ENCODE measurements at regions not wholly inside any gene's neighbourhood (a gene's known extent, or its start where the extent isn't known, plus 50 kb on each side); places are given as distances from the start of the nearest gene placed in this dataset.
A peak's percentile ranks its signal among the peaks of the same experiment; 100 is the strongest.

GRCh38 chr10:90167174-90168064 lies 466.0 kb downstream of the KIF20B start:
- no peak for TF ChIP-seq CTCF (IDR thresholded peaks at IDR 0.05; ENCODE audit: insufficient read depth, low read depth, low read length)
- no peak for TF ChIP-seq EZH2 (IDR thresholded peaks at IDR 0.05; ENCODE audit: insufficient read depth, low read length)
- Histone ChIP-seq H3K9me3 (ENCODE audit: insufficient read depth, low read depth, low read length) (no peaks in the 10 kb centered on the region), H3K4me1 (ENCODE audit: insufficient read depth, low read length) (no peaks in the 10 kb centered on the region), H3K36me3 (ENCODE audit: insufficient read depth, low read length) (no peaks in the 10 kb centered on the region), H4K20me1 (ENCODE audit: insufficient read depth, low read length) (no peaks in the 10 kb centered on the region), H3K27ac (ENCODE audit: low read depth, low read length) (no peak overlapping the region), H3K4me2 (ENCODE audit: low read length) (no peak overlapping the region), H3K27me3 (ENCODE audit: insufficient read depth, low read length) (no peaks in the 10 kb centered on the region), H2AFZ (ENCODE audit: low read depth, low read length) (no peak overlapping the region), H3K4me3 (ENCODE audit: insufficient read depth, low read depth, low read length) (no peak overlapping the region), H3K79me2 (ENCODE audit: insufficient read depth, low read length) (no peaks in the 10 kb centered on the region), H3K9ac (ENCODE audit: low read length) (no peak overlapping the region)
- DNase-seq (ENCODE audit: low read depth): peak; percentile 69
- H3K27me3 Mint-ChIP-seq (ENCODE audit: low read depth, unreplicated experiment): no peaks in the 10 kb centered on the region
- H3K4me3 Mint-ChIP-seq (ENCODE audit: unreplicated experiment): no peak overlapping the region
- peaks cover 6% of the 10 kb centered on the region for H3K9me3 Mint-ChIP-seq (ENCODE audit: unreplicated experiment)
- H3K4me1 Mint-ChIP-seq (ENCODE audit: low read depth, unreplicated experiment): peaks cover 2% of the 10 kb centered on the region
- no peaks in the 10 kb centered on the region for H3K36me3 Mint-ChIP-seq (ENCODE audit: low read depth, unreplicated experiment)
- no peak for FAIRE-seq
- no peak overlapping the region for H3K27ac Mint-ChIP-seq (ENCODE audit: unreplicated experiment)

- Histone ChIP-seq H3K27me3 (ENCODE audit: insufficient read depth, low read length) (no peaks in the 10 kb centered on the region), H3K4me2 (ENCODE audit: low read length) (no peak overlapping the region), H3K36me3 (ENCODE audit: insufficient read depth, low read length) (no peaks in the 10 kb centered on the region), H4K20me1 (ENCODE audit: insufficient read depth, low read length) (no peaks in the 10 kb centered on the region), H3K9me3 (ENCODE audit: insufficient read depth, low read depth, low read length) (no peaks in the 10 kb centered on the region), H3K4me3 (ENCODE audit: insufficient read depth, low read depth, low read length) (no peak overlapping the region), H3K9ac (ENCODE audit: low read length) (no peak overlapping the region), H3K27ac (ENCODE audit: low read depth, low read length) (no peak overlapping the region), H2AFZ (ENCODE audit: low read depth, low read length) (no peak overlapping the region), H3K79me2 (ENCODE audit: insufficient read depth, low read length) (no peaks in the 10 kb centered on the region), H3K4me1 (ENCODE audit: insufficient read depth, low read length) (no peaks in the 10 kb centered on the region)
- no peak for DNase-seq (ENCODE audit: low read depth)
- no peak overlapping the region for H3K4me3 Mint-ChIP-seq (ENCODE audit: unreplicated experiment)
- no peaks in the 10 kb centered on the region for H3K4me1 Mint-ChIP-seq (ENCODE audit: low read depth, unreplicated experiment)
- no peak for TF ChIP-seq CTCF (IDR thresholded peaks at IDR 0.05; ENCODE audit: insufficient read depth, low read depth, low read length)
- H3K27me3 Mint-ChIP-seq (ENCODE audit: low read depth, unreplicated experiment): no peaks in the 10 kb centered on the region
- FAIRE-seq: no peak
- no peaks in the 10 kb centered on the region for H3K36me3 Mint-ChIP-seq (ENCODE audit: low read depth, unreplicated experiment)
- no peak overlapping the region for H3K27ac Mint-ChIP-seq (ENCODE audit: unreplicated experiment)
- peaks cover 8% of the 10 kb centered on the region for H3K9me3 Mint-ChIP-seq (ENCODE audit: unreplicated experiment)
These were observed 466.9 kb downstream of the KIF20B start for GRCh38 chr10:90168244-90168643.
